ENCODE measurements at regions not wholly inside any gene's neighbourhood (a gene's known extent, or its start where the extent isn't known, plus 50 kb on each side); places are given as distances from the start of the nearest gene placed in this dataset.

GRCh38 chr2:34105006-34105767, 506.1 kb upstream of the FAM98A start:
- DNase-seq (ENCODE audit: extremely low read depth, low read depth) = peak; percentile 2
- TF ChIP-seq, protein P1, sequence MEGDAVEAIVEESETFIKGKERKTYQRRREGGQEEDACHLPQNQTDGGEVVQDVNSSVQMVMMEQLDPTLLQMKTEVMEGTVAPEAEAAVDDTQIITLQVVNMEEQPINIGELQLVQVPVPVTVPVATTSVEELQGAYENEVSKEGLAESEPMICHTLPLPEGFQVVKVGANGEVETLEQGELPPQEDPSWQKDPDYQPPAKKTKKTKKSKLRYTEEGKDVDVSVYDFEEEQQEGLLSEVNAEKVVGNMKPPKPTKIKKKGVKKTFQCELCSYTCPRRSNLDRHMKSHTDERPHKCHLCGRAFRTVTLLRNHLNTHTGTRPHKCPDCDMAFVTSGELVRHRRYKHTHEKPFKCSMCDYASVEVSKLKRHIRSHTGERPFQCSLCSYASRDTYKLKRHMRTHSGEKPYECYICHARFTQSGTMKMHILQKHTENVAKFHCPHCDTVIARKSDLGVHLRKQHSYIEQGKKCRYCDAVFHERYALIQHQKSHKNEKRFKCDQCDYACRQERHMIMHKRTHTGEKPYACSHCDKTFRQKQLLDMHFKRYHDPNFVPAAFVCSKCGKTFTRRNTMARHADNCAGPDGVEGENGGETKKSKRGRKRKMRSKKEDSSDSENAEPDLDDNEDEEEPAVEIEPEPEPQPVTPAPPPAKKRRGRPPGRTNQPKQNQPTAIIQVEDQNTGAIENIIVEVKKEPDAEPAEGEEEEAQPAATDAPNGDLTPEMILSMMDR (IDR thresholded peaks at IDR 0.05; ENCODE audit: low read depth, low read length) = no peak

- TF ChIP-seq, protein P1 (IDR thresholded peaks at IDR 0.05; ENCODE audit: low read depth, low read length) = no peak
- DNase-seq (ENCODE audit: extremely low read depth, low read depth) = no peak
Observed at GRCh38 chr2:34104601-34105000, 505.5 kb upstream of the FAM98A start.

DNA sequence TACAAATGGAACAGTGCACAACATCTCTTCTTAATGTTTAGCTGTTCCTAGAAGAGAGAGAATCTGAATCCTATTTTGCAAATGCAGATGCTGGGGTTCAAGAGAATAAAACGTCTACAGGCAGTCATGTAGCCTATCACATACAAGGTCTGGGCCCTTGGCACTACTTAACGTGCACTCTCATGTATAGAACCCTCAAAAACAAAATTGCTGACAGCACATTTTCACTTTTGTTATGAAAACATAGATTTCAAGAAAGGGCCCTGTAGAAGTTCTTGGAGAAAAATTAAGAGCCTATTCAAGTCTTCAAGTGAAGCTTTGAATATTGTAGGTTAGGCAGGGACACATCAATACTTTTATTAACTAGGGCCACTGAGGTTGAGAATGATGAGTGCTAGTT, 504.3 kb upstream of the FAM98A start:
- TF ChIP-seq, protein P1 (IDR thresholded peaks at IDR 0.05; ENCODE audit: low read depth, low read length) = no peak
- no peak for DNase-seq (ENCODE audit: extremely low read depth, low read depth)

DNA sequence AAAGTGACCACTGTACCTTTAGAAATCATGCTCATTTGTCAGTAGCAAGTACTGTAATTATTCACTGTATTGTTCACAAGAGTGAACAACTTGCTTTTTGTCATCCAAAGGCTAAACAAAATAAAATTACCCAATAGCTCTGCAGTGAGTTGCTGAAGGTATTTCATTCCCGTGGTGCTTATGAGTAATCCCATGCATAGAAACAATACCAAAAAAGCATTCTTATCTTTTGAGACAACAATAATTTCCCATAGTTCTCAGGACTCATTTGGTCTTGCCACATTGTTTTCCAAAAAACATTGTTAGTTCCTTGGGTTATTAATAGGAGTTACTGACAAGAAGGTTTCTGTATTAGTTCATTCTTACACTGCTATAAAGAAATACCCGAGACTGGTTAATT, 503.2 kb upstream of the FAM98A start:
- no peak for DNase-seq (ENCODE audit: extremely low read depth, low read depth)

GRCh38 chr2:34099377-34099776, 500.3 kb upstream of the FAM98A start:
- DNase-seq (ENCODE audit: extremely low read depth, low read depth) = no peak
- TF ChIP-seq, protein P1 (IDR thresholded peaks at IDR 0.05; ENCODE audit: low read depth, low read length) = no peak

More for the DNA sequence above, 503.2 kb upstream of the FAM98A start:
- TF ChIP-seq, protein P1 (IDR thresholded peaks at IDR 0.05; ENCODE audit: low read depth, low read length) = no peak

GRCh38 chr2:34098256-34098655, 499.2 kb upstream of the FAM98A start:
- TF ChIP-seq, protein P1 (IDR thresholded peaks at IDR 0.05; ENCODE audit: low read depth, low read length) = no peak
- DNase-seq (ENCODE audit: extremely low read depth, low read depth) = no peak

GRCh38 chr2:34096562-34097171, 497.6 kb upstream of the FAM98A start:
- TF ChIP-seq, protein P1 (IDR thresholded peaks at IDR 0.05; ENCODE audit: low read depth, low read length) = peak; percentile 59
- DNase-seq (ENCODE audit: extremely low read depth, low read depth) = peak; percentile 24
